ENCODE measurements at regions not wholly inside any gene's neighbourhood (a gene's known extent, or its start where the extent isn't known, plus 50 kb on each side); places are given as distances from the start of the nearest gene placed in this dataset.

GRCh38 chr1:214165850-214166374 is 115.0 kb upstream of the SMYD2 start:
- H3K4me3 ChIP-seq (ENCODE audit: insufficient read depth, low read depth, low read length) = no peak overlapping the region
- no peak for DNase-seq
- H3K36me3 ChIP-seq (replicated peaks; ENCODE audit: control insufficient read depth, insufficient read depth, low read length) = no peaks in the 10 kb centered on the region
- H3K27me3 ChIP-seq (ENCODE audit: control insufficient read depth, insufficient read depth, low read length) = no peaks in the 10 kb centered on the region

GRCh38 chr1:214174508-214175199 is 106.3 kb upstream of the SMYD2 start:
- H3K36me3 ChIP-seq (replicated peaks; ENCODE audit: control insufficient read depth, insufficient read depth, low read length) = no peaks in the 10 kb centered on the region
- H3K4me3 ChIP-seq (ENCODE audit: insufficient read depth, low read depth, low read length) = no peak overlapping the region
- H3K27me3 ChIP-seq (ENCODE audit: control insufficient read depth, insufficient read depth, low read length) = no peaks in the 10 kb centered on the region
- no peak for DNase-seq

- no peak for DNase-seq
- no peaks in the 10 kb centered on the region for H3K36me3 ChIP-seq (replicated peaks; ENCODE audit: control insufficient read depth, insufficient read depth, low read length)
- H3K4me3 ChIP-seq (ENCODE audit: insufficient read depth, low read depth, low read length) = no peak overlapping the region
- H3K27me3 ChIP-seq (ENCODE audit: control insufficient read depth, insufficient read depth, low read length) = no peaks in the 10 kb centered on the region
These were observed 102.9 kb upstream of the SMYD2 start for GRCh38 chr1:214178102-214178501.

- Histone ChIP-seq H3K4me3 (ENCODE audit: insufficient read depth, low read depth, low read length) (no peak overlapping the region), H3K36me3 (replicated peaks; ENCODE audit: control insufficient read depth, insufficient read depth, low read length) (no peaks in the 10 kb centered on the region), H3K27me3 (ENCODE audit: control insufficient read depth, insufficient read depth, low read length) (peaks cover 37% of the 10 kb centered on the region)
- no peak for DNase-seq
These were observed 96.0 kb upstream of the SMYD2 start for GRCh38 chr1:214184992-214185391.

- H3K27me3 ChIP-seq (ENCODE audit: control insufficient read depth, insufficient read depth, low read length) = peaks cover 37% of the 10 kb centered on the region
- no peak for DNase-seq
- no peaks in the 10 kb centered on the region for H3K36me3 ChIP-seq (replicated peaks; ENCODE audit: control insufficient read depth, insufficient read depth, low read length)
- H3K4me3 ChIP-seq (ENCODE audit: insufficient read depth, low read depth, low read length) = no peak overlapping the region
These were observed 94.7 kb upstream of the SMYD2 start for GRCh38 chr1:214186103-214186824.

GRCh38 chr1:214187121-214187900 is 93.6 kb upstream of the SMYD2 start:
- H3K4me3 ChIP-seq (ENCODE audit: insufficient read depth, low read depth, low read length) = peak overlapping the region; percentile 35
- H3K27me3 ChIP-seq (ENCODE audit: control insufficient read depth, insufficient read depth, low read length) = peaks cover 37% of the 10 kb centered on the region
- DNase-seq = peak; percentile 65
- H3K36me3 ChIP-seq (replicated peaks; ENCODE audit: control insufficient read depth, insufficient read depth, low read length) = no peaks in the 10 kb centered on the region

- Histone ChIP-seq H3K4me3 (ENCODE audit: insufficient read depth, low read depth, low read length) (no peak overlapping the region), H3K36me3 (replicated peaks; ENCODE audit: control insufficient read depth, insufficient read depth, low read length) (no peaks in the 10 kb centered on the region), H3K27me3 (ENCODE audit: control insufficient read depth, insufficient read depth, low read length) (peaks cover 37% of the 10 kb centered on the region)
- DNase-seq = peak; percentile 50
These were observed 93.0 kb upstream of the SMYD2 start for GRCh38 chr1:214187933-214188332.

- no peaks in the 10 kb centered on the region for H3K36me3 ChIP-seq (replicated peaks; ENCODE audit: control insufficient read depth, insufficient read depth, low read length)
- no peak for DNase-seq
- peaks cover 37% of the 10 kb centered on the region for H3K27me3 ChIP-seq (ENCODE audit: control insufficient read depth, insufficient read depth, low read length)
- H3K4me3 ChIP-seq (ENCODE audit: insufficient read depth, low read depth, low read length) = no peak overlapping the region
These were observed 92.1 kb upstream of the SMYD2 start for GRCh38 chr1:214188835-214189234.

GRCh38 chr1:214192825-214193643 is 87.9 kb upstream of the SMYD2 start:
- DNase-seq = no peak
- H3K4me3 ChIP-seq (ENCODE audit: insufficient read depth, low read depth, low read length) = no peak overlapping the region
- peaks cover 8% of the 10 kb centered on the region for H3K27me3 ChIP-seq (ENCODE audit: control insufficient read depth, insufficient read depth, low read length)
- H3K36me3 ChIP-seq (replicated peaks; ENCODE audit: control insufficient read depth, insufficient read depth, low read length) = no peaks in the 10 kb centered on the region

GRCh38 chr1:214193691-214194090 is 87.3 kb upstream of the SMYD2 start:
- no peak for DNase-seq
- Histone ChIP-seq H3K4me3 (ENCODE audit: insufficient read depth, low read depth, low read length) (no peak overlapping the region), H3K27me3 (ENCODE audit: control insufficient read depth, insufficient read depth, low read length) (peaks cover 1% of the 10 kb centered on the region; the same call in 1 of the 2 replicates), H3K36me3 (replicated peaks; ENCODE audit: control insufficient read depth, insufficient read depth, low read length) (no peaks in the 10 kb centered on the region)

GRCh38 chr1:214198571-214198970 is 82.4 kb upstream of the SMYD2 start:
- Histone ChIP-seq H3K4me3 (ENCODE audit: insufficient read depth, low read depth, low read length) (no peak overlapping the region), H3K27me3 (ENCODE audit: control insufficient read depth, insufficient read depth, low read length) (no peaks in the 10 kb centered on the region; the same call in 1 of the 2 replicates), H3K36me3 (replicated peaks; ENCODE audit: control insufficient read depth, insufficient read depth, low read length) (no peaks in the 10 kb centered on the region)
- no peak for DNase-seq

GRCh38 chr1:214199585-214199984 is 81.4 kb upstream of the SMYD2 start:
- Histone ChIP-seq H3K36me3 (replicated peaks; ENCODE audit: control insufficient read depth, insufficient read depth, low read length) (no peaks in the 10 kb centered on the region), H3K4me3 (ENCODE audit: insufficient read depth, low read depth, low read length) (no peak overlapping the region), H3K27me3 (ENCODE audit: control insufficient read depth, insufficient read depth, low read length) (no peaks in the 10 kb centered on the region)
- DNase-seq = no peak

GRCh38 chr1:214202992-214203391 is 78.0 kb upstream of the SMYD2 start:
- no peaks in the 10 kb centered on the region for H3K36me3 ChIP-seq (replicated peaks; ENCODE audit: control insufficient read depth, insufficient read depth, low read length)
- H3K27me3 ChIP-seq (ENCODE audit: control insufficient read depth, insufficient read depth, low read length) = peaks cover 2% of the 10 kb centered on the region; the same call in 1 of the 2 replicates
- no peak for DNase-seq
- H3K4me3 ChIP-seq (ENCODE audit: insufficient read depth, low read depth, low read length) = no peak overlapping the region

GRCh38 chr1:214205053-214205452 is 75.9 kb upstream of the SMYD2 start:
- no peaks in the 10 kb centered on the region for H3K36me3 ChIP-seq (replicated peaks; ENCODE audit: control insufficient read depth, insufficient read depth, low read length)
- no peak overlapping the region for H3K4me3 ChIP-seq (ENCODE audit: insufficient read depth, low read depth, low read length)
- peaks cover 2% of the 10 kb centered on the region; the same call in 1 of the 2 replicates for H3K27me3 ChIP-seq (ENCODE audit: control insufficient read depth, insufficient read depth, low read length)
- no peak for DNase-seq
